Activated CD4-positive, alpha-beta T cell treated with anti-CD3 and anti-CD28 coated beads, Interleukin-2, amount 50 U/mL, for 16 hours (primary cell): ENCODE measurements at regions not wholly inside any gene's neighbourhood (a gene's known extent, or its start where the extent isn't known, plus 50 kb on each side); places are given as distances from the start of the nearest gene placed in this dataset.
"Not testable (repeated sequence)": the region's sequence is repeated elsewhere in the genome, so short reads cannot be mapped to it uniquely, and the experiment has no call there.

ENCODE experiments used
- DNase-seq: peaks from one replicate; pipeline ENCODE4 v3.0.0-alpha.2; 2020

DNA sequence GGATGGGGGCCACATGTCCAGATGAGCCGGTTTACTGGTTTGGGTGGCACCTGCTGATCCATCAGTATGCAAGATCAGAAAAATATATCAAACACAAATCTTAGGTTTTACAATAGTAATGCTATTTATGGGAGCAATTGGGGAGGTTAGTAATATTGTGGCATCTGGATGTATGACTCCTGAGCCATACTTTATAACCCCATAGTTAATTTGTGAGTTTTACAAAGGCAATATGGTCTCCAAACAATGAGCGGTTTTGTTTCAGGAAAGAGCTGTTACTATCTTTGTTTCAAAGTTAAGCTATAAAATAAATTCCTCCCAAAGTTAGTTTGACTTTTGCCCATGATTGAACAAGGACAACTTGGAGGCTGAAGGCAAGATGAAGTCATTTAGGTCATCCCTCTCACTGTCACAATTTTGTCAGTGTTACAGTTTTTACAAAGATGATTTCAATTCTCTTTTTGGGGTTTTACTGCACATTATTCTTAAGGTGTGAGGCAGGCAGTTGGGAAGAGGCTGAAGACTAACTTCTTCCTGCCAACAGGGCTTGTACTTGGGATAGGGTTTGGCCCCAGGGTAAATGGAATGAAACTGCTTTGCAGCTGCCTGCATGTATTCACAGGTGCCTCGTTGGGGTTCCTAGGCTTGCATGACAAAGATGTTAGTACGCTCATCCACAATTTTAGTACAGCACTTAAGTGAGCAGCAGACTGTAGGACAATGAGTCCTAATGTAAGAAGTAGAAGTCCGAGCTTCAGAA lies 296.6 kb upstream of the NDN start:
- DNase-seq = no peak

DNA sequence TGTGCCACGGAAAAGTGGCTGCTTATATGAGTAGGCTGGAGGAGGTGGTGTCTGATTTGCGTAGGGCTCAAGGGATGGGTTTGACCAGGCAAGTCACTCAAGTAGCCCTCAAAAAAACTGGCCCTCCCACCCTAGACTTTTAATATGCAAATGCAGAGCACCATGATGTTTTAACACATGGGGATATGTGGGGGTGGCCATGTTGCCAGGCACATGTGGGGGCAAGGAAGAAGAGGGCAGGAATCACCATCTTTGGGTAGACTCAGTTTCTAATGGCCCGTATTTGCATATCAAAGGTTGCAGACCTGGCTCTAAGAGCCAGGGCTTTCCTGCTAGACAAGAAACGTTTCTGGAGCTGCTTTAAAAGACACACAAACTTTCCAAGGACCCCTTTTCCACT lies 307.2 kb upstream of the NDN start:
- DNase-seq = no peak

DNA sequence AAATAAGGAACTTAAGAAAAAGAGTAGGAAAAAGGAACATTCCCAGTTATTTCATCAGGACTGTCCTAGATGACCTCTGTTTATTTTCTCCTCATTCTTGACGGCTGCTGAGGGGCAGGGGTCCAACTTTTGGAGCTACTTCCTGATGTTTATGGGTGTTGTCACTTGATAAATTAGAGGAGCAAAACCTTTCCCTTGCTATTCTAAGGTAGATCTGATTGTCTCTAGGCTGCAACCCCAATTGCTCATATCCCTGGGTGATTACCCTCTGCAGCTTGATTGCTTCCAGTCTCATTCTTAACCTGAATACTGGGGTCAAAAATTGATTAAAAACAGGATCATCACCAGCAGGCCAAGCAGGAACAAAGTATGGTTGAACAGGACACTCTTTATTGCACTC lies 311.0 kb upstream of the NDN start:
- DNase-seq = no peak

DNA sequence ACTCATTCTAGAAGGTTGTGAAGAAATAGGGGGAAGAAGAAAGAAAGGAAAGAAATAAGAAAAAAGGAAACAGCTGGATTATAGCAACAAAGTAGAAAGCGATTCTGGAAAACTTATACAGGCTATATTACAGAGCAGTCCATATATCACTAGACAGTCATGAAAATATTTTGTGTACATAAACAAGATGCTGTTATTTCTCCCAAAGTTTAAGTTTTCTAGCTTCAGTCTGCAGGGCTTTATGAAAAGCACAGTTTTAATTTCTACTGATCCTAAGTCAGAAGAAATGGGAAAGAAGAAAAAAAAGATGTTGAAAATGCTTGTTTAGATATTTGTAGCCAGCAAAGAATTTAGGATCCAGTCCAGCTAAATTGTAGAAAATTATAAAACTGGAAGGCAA lies 321.4 kb upstream of the NDN start:
- no peak for DNase-seq

DNA sequence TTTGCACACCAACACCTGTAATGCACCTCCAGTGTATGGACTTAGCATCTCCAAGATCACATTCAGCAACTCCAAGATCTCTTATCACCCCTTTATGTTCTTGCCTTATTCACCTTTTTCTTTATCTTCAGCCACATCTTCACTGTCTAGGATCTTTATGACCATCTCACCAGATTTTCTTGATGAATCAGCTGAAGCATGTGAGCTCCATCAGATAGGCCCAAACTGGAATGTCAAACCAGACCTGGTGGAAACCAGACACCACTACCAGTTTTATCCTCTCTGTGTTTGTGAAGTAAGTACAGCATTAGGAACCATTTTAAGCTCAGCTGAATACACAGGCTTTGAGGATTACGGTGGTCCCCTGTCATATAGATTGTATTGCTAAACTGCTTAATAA lies 330.4 kb upstream of the NDN start:
- DNase-seq = no peak

DNA sequence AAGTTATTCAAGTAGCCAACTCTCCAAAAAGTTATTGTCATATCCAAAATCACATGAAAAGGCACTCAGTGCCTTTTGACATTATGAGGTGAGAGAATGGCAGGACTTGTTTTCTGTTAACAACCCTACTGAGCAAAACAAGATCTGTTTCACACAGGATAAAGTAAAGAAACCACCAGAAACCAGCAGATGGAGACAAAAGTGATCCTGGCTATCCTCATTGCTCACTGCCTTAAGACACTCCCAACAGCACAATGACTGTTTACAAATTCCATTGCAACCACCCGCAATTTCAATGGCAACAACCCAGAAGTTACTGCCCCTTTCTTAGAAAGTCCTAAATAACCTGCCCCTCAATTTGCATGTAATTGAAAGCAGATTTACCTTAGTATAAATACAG lies 352.6 kb upstream of the NDN start:
- DNase-seq = no peak

DNA sequence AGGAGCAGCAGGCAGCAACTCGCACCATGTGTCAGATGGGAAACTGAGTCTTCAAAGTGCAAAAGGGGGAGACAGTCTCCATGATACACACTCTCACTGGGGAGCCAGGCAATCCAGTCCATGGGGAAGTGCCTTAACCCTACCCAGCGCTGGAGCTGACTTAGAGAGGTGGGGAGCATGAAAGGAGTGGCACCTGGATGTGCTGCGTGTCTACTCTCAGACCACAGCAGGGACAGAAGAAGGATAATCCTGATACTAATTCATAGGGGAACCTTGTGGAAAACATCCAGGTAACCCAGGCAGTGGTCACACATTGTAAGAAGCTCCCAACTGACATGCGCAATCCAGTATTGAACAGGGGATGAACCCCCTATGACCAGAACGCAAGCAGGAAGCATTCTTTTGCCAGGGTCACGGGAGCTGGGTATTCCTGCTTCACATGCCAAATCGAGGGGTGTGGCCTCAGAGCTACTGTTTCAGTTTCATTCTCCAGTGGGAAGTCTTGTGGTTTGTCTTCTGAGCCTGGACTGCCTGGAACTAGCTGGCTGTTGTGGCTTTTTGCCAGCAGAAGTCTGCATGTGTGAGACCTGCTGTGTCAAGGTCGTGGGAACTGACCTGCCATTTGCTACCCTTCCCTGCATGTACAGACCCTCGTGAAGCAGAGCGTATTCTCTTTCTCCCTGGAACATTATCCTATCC lies 367.6 kb upstream of the NDN start:
- DNase-seq = no peak

DNA sequence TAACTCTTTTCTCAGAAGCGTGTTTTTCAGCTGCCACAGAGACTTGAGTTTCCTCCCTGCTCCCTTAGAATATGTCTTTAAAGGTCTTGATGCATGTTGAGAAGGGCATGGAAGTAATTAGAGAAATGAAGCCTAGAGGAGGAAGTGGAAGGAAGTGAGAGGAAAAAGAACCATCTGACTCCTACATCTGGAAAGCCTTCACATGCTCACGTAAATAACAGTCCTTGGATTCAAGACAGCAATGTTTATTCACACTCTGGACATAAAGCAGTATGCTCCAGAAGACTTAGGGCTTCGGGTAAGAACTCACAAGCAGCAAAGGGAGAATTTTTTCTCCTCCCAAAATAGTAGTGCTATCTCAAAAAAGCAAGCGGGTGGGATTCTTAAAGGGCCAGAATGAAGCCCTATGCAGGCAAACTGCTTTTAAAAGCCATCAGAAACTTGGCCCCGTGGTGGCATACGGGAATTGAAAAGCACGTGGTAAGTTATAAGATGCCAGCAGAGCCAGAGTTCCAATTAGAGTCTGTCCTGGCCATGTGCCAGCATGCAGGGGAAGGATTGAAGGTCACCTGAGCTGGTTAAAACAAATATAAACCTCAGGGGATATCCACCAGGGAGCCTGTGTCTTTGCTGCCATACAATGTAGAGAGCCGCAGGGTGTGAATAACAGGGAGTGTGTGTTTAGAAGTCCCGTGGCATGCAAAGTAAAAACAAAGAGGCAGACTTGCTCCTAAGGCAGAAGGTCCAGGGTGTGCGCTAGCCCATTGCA lies 380.8 kb upstream of the NDN start:
- DNase-seq = no peak

DNA sequence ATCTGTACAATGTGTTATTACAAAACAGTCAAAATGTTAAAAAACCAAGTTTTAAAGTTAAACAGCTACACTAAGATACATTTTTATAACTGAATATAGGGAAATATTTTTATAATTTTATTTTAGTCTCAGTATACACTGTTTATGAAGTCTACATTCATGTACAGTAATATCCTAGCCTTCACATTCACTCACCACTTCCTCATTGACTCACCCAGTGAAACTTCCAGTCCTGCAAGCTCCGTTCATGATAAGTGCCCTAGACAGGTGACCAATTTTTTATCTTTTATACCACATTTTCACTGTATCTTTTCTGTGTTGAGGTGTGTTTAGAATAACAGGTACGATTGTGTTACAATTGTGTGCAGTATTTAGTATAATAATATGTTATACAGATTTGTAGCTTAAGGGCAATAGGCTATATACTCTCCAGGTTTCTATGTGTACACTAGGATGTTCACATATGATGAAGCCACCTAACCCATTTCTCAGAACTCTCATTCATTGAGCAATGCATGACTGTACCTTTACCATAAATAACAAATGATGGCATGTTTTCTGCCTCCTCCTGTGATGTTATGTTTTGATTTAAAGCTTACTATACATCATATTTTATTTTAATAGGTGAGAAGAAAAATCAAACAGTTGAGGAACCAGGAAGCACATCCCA lies 388.4 kb upstream of the NDN start:
- DNase-seq = no peak

DNA sequence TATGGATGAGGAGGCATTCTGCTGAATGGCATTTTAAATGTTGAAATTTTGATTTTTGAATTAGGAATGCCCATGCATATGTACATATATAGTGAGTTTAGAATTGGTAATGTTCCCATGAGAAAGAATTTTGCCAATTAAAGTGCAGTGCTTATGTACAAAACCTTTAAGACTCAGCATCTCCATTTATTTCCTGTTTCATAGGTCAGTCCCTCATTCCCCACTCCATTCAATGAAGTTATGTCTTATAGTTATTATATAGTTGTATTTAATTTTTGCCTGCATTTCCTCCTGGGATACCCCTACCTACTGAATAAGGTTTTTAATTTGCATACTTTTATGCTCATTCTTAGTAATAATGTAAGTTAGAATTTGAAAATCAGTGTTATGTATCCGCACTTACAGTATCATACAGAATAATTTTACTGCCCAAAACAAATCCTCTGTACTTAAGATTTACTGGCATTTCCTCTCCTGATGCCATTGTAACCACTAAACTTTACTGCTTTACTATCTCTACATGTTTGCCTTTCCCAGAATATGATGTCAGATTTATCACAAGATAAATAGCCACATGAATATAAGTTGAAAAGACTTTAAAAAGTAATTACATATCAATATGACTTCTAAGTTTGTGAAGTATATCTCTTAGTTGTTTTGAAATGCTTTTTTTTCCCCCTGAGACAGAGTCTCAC lies 389.1 kb upstream of the NDN start:
- DNase-seq = no peak

DNA sequence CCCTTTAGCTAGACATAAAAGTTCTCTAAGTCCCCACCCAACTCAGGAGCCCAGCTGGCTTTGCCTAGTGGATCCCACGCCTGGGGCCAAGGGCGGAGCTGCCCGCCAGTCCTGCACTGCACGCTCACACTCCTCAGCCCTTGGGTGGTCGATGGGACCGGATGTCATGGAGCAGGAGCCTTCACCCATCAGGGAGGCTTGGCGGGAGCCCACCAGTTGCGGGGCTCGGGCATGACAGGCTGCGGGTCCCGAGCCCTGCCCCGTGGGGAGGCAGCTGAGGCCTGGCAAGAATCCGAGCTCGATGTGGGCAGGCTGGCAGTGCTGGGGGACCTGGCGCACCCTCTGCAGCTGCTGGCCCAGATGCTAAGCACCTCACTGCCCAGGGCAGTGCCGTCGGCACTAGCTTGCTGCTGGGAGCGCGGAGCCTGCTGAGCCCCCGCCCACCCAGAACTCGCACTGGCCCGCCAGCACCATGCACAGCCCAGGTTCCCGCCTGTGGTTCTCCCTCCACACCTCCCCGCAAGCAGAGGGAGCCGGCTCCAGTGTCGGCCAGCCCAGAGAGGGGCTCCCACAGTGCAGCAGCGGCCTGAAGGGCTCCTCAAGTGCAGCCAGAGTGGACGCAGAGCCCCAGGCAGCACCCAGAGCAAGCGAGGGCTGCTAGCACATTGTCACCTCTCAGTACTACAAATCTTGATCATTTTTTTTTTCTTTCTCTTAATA lies 391.4 kb upstream of the NDN start:
- DNase-seq = no peak

DNA sequence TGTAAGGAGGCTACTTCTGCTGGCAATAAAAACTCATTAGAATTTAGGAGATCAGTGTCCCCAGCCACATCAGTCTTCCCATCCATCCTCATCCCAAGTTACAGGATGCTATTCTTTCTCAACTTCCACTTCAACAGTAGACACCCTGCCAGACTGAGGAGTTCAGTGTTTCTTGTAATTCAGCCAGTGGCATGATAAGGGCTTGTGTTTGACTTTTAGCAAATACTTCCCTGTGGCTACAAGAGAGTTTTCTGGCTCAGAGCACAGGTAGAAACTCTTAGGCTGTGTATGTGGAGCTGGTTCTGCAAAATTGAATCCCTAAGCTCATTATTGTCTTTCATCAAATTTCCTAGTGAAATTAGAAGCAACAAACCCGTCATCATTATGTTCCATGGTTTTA lies 401.8 kb upstream of the NDN start:
- DNase-seq = not testable (repeated sequence)

DNA sequence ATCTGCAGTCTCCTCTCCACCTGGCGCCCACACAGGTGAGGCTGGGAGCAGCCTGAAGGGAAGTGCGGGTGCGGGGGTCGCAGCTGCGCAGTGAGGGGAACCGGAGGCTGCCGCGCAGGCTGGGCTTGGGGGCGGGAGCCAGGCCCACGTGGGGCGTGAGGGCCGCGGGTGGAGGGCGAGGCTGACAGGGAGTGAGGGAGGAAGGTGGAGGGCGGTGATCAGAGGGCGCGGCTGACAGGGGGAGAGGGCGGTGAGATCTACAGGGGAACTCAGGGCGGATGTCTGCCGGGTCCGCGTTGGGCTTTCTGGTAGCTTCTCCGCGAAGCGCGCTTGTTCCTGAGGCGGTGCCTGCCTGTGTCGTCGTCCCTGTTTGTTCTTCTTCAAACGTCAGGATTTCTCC lies 414.4 kb upstream of the NDN start:
- not testable (repeated sequence) for DNase-seq

DNA sequence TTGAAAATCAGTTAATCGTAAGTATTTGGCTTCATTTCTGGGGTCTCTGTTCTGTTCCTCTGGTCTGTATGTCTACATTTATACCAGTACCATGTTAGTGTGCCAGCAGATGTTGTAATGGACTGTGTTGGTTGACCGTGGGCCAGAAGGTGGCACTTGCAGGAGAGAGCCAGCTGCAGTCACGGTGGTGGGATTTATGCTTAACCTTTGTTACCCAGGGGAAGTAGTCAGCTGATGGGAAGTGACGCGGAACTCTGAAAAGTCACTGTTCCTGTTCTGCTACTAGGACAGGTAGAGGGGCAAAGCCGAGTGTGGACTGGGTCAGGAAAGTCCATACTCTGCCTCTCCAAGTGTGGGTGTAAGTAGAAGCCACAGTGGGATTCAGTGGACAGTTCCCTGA lies 420.4 kb upstream of the NDN start:
- not testable (repeated sequence) for DNase-seq

DNA sequence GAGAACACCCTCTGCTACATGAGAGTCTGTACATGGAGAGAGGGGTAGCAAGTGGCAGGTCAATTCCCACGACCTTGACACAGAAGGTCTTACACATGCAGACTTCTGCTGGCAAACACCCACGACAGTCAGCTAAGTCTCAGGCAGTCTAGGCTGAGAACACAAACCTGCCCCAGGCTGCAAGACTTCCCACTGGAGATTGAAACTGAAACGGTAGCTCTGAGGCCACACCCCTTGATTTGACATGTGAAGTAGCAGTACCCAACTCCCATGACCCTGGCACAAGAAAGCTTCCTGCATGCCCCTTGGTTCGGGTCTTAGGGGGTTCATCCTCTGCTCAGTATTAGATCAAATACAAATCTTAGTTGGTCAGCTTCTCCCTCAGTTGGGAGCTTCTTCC lies 420.8 kb upstream of the NDN start:
- DNase-seq = not testable (repeated sequence)

DNA sequence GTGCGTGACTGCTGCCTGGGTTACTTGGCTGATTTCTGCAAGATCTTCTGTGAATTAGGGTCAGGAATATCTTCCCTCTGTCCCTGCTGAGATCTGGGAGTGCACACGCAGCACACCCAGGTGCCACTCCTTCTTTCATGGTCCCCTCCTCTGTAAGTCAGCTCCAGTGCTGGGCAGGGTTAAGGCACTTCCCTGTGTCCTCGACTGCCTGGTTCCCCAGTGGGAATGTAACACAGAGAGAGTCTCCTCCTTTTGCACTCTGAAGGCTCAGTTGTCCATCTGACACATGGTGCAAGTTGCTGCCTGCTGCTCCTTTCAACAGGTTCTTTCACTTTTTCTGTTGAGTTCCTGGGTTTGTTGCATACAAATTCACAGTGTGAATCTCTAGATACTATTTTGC lies 421.2 kb upstream of the NDN start:
- DNase-seq = not testable (repeated sequence)

DNA sequence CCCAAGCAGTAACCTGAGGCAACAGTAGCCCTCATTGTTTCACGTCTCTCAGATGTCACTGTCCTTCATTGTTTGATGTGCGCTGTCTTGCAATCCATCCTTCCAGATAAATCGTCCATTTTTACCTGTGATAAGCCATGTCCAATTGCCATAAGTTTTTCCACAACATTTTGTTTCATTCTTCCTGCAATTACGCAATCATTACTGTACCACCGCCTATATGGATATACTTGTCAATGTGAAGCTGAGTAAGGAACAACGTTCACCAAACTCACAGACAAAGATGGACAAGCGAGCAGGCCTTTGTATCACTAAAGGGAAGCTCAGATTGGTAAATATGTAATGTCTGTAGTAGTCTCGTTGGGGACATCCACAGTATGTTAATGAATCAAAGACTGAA lies 452.5 kb upstream of the NDN start:
- not testable (repeated sequence) for DNase-seq

DNA sequence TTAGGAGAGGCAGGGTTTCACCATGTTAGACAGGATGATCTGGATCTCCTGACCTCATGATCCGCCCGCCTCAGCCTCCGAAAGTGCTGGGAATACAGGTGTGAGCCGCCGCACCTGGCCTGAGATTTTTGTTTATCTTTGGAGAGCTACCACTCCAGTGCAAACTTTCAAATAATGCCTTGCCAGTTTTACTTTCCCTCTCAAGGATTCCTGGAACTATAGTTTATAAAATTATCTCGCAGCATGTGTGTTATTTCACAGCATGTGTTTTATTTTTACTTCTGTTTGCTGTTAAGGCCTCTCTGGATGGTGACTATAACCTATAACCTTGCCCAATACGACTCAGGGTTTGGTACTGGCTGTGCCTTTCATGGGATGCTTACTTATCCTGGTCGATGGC lies 458.0 kb upstream of the NDN start:
- DNase-seq = not testable (repeated sequence)

DNA sequence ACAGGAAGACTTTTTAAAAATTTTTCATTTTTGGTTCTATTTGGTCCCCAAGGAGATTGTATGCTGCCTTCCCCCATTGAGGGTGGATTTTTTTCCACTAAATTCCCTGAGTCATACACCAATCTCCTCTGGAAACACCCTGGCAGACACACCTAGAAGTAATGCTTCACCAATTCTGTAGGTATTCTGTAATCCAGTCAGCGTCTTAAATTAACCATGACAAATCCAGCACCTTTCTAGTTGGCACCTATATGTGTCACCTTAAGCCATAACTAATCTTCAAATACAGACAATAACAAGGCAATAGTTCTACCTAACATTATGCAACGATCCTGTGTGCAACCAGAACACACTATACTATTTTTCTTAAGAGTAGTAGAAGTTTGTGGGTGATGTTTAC lies 459.1 kb upstream of the NDN start:
- no peak for DNase-seq

DNA sequence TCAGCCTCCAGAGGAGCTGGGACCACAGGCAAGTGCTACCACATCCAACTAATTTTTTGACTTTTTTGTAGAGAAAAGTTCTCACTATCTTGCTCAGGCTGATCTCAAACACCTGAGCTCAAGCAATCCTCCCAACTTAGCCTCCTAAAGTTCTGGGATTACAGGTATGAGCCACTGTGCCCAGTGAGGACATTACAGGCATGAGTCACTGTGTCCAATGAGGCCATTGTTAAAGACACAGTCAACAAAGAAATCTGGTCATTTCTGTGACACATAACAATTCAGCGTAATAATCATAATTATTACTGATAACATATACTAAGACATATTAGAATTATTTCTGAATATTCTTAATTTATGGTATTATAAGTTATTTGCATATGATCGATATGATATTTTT lies 463.4 kb upstream of the NDN start:
- DNase-seq = no peak

DNA sequence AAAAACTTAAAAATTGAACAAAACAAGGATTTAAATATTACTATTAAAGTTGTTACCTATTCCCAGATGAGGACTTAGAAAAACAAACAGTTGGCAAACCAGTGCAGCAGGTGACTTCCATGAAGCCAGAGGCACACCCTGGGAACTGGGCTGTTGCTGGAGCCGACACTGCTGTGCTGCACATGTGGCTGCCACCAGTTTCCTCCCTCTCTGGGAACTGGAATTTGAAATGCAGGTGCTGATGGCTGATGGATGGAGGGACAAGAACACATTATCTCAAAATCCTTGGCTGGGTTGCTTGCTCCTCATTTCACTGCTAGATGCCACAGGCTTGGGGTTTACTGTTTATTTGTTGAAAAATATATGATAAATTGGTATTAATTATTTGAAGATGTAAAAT lies 471.2 kb upstream of the NDN start:
- not testable (repeated sequence) for DNase-seq

DNA sequence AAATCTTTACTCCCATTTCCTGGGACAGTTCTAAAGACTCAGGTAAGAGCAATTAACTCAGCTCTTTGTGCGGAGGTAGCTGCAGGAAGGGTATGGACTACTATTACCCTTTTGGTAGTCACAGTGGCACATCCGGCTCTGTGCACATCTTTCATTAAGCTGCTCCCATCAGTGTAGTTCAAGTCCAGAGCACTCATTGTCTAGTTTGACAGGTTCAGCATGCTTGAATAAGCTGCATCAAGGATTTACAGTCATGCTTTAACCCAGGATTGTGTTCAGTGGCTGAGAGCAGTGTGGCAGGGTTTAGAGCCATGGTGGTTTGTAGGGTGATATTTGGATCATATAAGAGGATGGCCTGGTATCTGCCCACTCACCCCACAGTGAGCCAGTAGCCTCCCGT lies 478.4 kb upstream of the NDN start:
- DNase-seq = not testable (repeated sequence)
